Superior temporal gyrus (tissue), 1 donor: ENCODE measurements at regions not wholly inside any gene's neighbourhood (a gene's known extent, or its start where the extent isn't known, plus 50 kb on each side); places are given as distances from the start of the nearest gene placed in this dataset.
A peak's percentile ranks its signal among the peaks of the same experiment; 100 is the strongest.

Source experiments
- DNase-seq: peaks from one replicate; pipeline ENCODE4 v3.0.0-alpha.2; 2016; ENCODE audit errors: extremely low spot score

GRCh38 chr11:35868491-35868890 lies 75.4 kb upstream of the LDLRAD3 start:
- no peak for DNase-seq

- DNase-seq = no peak
Observed at GRCh38 chr11:35873721-35874120, 70.1 kb upstream of the LDLRAD3 start.

- DNase-seq = peak; percentile 24
Observed at GRCh38 chr11:35874751-35875450, 69.0 kb upstream of the LDLRAD3 start.

- DNase-seq = no peak
Observed at GRCh38 chr11:35875466-35875865, 68.4 kb upstream of the LDLRAD3 start.

- DNase-seq = no peak
Observed at GRCh38 chr11:35876786-35877185, 67.1 kb upstream of the LDLRAD3 start.

GRCh38 chr11:35878741-35879140 lies 65.1 kb upstream of the LDLRAD3 start:
- no peak for DNase-seq

- no peak for DNase-seq
Observed at GRCh38 chr11:35879361-35879760, 64.5 kb upstream of the LDLRAD3 start.

- no peak for DNase-seq
Observed at GRCh38 chr11:35886759-35887158, 57.1 kb upstream of the LDLRAD3 start.

- DNase-seq = no peak
Observed at GRCh38 chr11:35887737-35888136, 56.1 kb upstream of the LDLRAD3 start.

GRCh38 chr11:35888961-35889360 lies 54.9 kb upstream of the LDLRAD3 start:
- DNase-seq = no peak

GRCh38 chr11:35891096-35891495 lies 52.8 kb upstream of the LDLRAD3 start:
- no peak for DNase-seq

GRCh38 chr11:35892166-35892565 lies 51.7 kb upstream of the LDLRAD3 start:
- DNase-seq = no peak

GRCh38 chr11:35893796-35894475 lies 49.9 kb upstream of the LDLRAD3 start:
- no peak for DNase-seq
